A673 (cell line): ENCODE measurements at regions not wholly inside any gene's neighbourhood (a gene's known extent, or its start where the extent isn't known, plus 50 kb on each side); places are given as distances from the start of the nearest gene placed in this dataset.

ENCODE experiments used
- BruUV-seq: library from RNA; stranded (reverse); fragments of 400-500 nt; replicated peaks from 2 replicates; lab custom pipeline; 2021; lab: Mats Ljungman, UMichigan
- CTCF ChIA-PET: fragments of 300-600 bp; sonication (Branson Sonifier 250); formaldehyde crosslinking; loops from one replicate; lab custom pipeline; 2022; ENCODE audit warnings: antibody characterized with exemption; lab: Charles Lee
- POLR2A ChIA-PET: fragments of 300-600 bp; sonication (Branson Sonifier 250); formaldehyde crosslinking; loops from one replicate; lab custom pipeline; 2022; ENCODE audit warnings: antibody characterized with exemption; ENCODE audit not compliant: low non-redundant PET; lab: Charles Lee
- DNase-seq: peaks from one replicate; pipeline ENCODE4 v3.0.0-alpha.2; 2015; ENCODE audit warnings: low spot score
- H3K27ac ChIP-seq: fragments of 200-600 bp; sonication (generic); 2 replicates; pipeline ENCODE4 v1.5.1; 2016; ENCODE audit warnings: mixed run types, low read depth, mild to moderate bottlenecking, mixed read lengths, antibody characterized with exemption, low read length; ENCODE audit not compliant: poor library complexity, severe bottlenecking
- H3K27me3 ChIP-seq: fragments of 200-600 bp; sonication (generic); replicated peaks from 2 replicates; pipeline ENCODE4 v1.6.1; 2017; ENCODE audit warnings: mixed run types, low read depth, mild to moderate bottlenecking, mixed read lengths, antibody characterized with exemption, low read length; ENCODE audit not compliant: insufficient read depth, poor library complexity
- H3K36me3 ChIP-seq: fragments of 200-600 bp; sonication (generic); 2 replicates; pipeline ENCODE4 v1.6.1; 2016; ENCODE audit warnings: mixed run types, mild to moderate bottlenecking, mixed read lengths, antibody characterized with exemption, low read length; ENCODE audit not compliant: insufficient read depth, poor library complexity, severe bottlenecking
- H3K4me1 ChIP-seq: fragments of 200-600 bp; sonication (generic); 2 replicates; pipeline ENCODE4 v1.6.1; 2017; ENCODE audit warnings: mixed run types, mild to moderate bottlenecking, mixed read lengths, antibody characterized with exemption, low read length; ENCODE audit not compliant: insufficient read depth, poor library complexity, severe bottlenecking
- H3K4me3 ChIP-seq: fragments of 200-600 bp; sonication (generic); 2 replicates; pipeline ENCODE4 v1.5.1; 2016; ENCODE audit warnings: low read depth, mixed run types, mild to moderate bottlenecking, mixed read lengths, low read length; ENCODE audit not compliant: poor library complexity, severe bottlenecking
- H3K9me3 ChIP-seq: fragments of 200-600 bp; sonication (generic); 2 replicates; pipeline ENCODE4 v1.6.1; 2016; ENCODE audit warnings: mixed run types, low read depth, mild to moderate bottlenecking, mixed read lengths, antibody characterized with exemption, low read length; ENCODE audit not compliant: poor library complexity, severe bottlenecking
- CTCF ChIP-seq: fragments of 300-800, 200-600 bp; sonication (generic); conservative IDR thresholded peaks from 2 replicates; pipeline ENCODE4 v1.5.1; 2017; ENCODE audit warnings: low read depth, mild to moderate bottlenecking, antibody characterized with exemption, low read length, moderate library complexity, mixed read lengths
- EZH2 ChIP-seq: fragments of 200-600 bp; sonication (generic); IDR thresholded peaks from 2 replicates; pipeline ENCODE4 v1.6.1; 2017; ENCODE audit warnings: borderline replicate concordance, low read depth, mild to moderate bottlenecking, mixed read lengths, antibody characterized with exemption, low read length; ENCODE audit not compliant: poor library complexity, severe bottlenecking
- intact Hi-C: fragments of 100-400 bp; cut with micrococcal nuclease; formaldehyde crosslinking; loops from one replicate; pipeline ENCODE4 v1.10.0; 2022; ENCODE audit not compliant: unreplicated experiment

DNA sequence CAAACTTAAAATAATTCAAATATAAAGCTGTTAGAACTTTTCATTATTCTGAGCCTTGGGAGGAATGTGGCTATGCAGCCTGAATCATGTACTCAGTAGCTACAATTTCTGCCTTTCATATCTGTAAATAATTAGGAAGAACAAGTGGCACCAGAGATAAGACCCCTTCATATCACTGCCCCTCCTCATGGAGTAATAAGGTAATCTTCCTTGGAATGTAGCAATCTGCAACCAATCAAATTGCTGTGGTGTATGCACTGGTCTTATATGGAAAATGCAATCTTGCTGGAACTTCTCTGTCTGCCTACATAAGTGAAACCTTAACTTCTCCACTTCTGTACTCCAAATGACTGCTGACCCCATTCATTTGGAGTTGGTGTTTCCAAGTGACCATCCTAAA lies 104.4 kb upstream of the VANGL1 start:
- POLR2A ChIA-PET, result no interaction called here
- H3K4me1 ChIP-seq, result no peaks in the 10 kb centered on the region
- no peaks in the 10 kb centered on the region for H3K27me3 ChIP-seq
- H3K4me3 ChIP-seq, result no peak overlapping the region
- no TSS peak for BruUV-seq
- DNase-seq, result no peak
- intact Hi-C loops, result no loop called here
- no peaks in the 10 kb centered on the region for H3K36me3 ChIP-seq
- no peaks in the 10 kb centered on the region for H3K9me3 ChIP-seq
- no peak overlapping the region for H3K27ac ChIP-seq
- CTCF ChIA-PET, result no interaction called here
- TF ChIP-seq EZH2, result no peak
- TF ChIP-seq CTCF, result no peak

DNA sequence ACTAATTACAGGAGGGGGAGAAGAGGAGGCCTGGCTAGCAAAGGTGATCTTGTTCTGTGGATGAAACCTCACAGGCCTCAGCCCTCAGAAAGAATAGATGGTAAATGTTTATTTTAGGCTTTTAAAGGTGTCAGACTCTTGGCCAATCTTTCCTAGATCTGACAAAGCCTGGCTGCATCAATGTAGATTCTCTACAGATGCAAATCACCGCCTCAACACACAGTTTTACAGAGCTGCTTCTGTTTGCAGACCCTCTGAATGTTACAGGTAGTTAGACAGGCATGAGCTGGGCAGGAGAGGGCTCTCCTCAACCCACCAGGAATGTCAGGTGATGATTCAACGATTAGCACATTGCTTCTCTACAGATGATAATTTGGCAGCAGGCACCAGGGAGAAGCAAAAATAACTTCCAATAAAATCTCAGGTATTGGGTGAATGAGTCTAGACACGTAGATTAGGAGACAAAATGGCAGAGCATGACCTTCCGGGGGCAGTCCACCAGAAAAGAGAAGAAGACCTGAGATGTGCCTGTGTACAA lies 105.4 kb upstream of the VANGL1 start:
- no peak overlapping the region for H3K4me3 ChIP-seq
- H3K4me1 ChIP-seq, result peaks cover 5% of the 10 kb centered on the region
- no peaks in the 10 kb centered on the region for H3K36me3 ChIP-seq
- intact Hi-C loops, result no loop called here
- CTCF ChIA-PET, result no interaction called here
- H3K27me3 ChIP-seq, result no peaks in the 10 kb centered on the region
- no peak for DNase-seq
- TF ChIP-seq CTCF (no peak), EZH2 (no peak)
- BruUV-seq, result no TSS peak
- POLR2A ChIA-PET, result no interaction called here
- no peak overlapping the region for H3K27ac ChIP-seq
- no peaks in the 10 kb centered on the region for H3K9me3 ChIP-seq

GRCh38 chr1:115534106-115534505 lies 107.7 kb upstream of the VANGL1 start:
- DNase-seq, result no peak
- BruUV-seq, result no TSS peak
- H3K4me1 ChIP-seq, result peaks cover 21% of the 10 kb centered on the region
- CTCF ChIA-PET, result interaction anchor here (1.2 kb wide), 1 partner anchor 62 kb away, joined by 4 read pairs; no protein-coding TSS in a partner anchor
- H3K36me3 ChIP-seq, result no peaks in the 10 kb centered on the region
- H3K4me3 ChIP-seq, result no peak overlapping the region
- H3K9me3 ChIP-seq, result no peaks in the 10 kb centered on the region
- H3K27ac ChIP-seq, result no peak overlapping the region
- intact Hi-C loops, result no loop called here
- no peak for TF ChIP-seq EZH2
- TF ChIP-seq CTCF, result no peak
- no peaks in the 10 kb centered on the region for H3K27me3 ChIP-seq
- POLR2A ChIA-PET, result no interaction called here
